Thymus (tissue), 11 donors: ENCODE measurements at regions not wholly inside any gene's neighbourhood (a gene's known extent, or its start where the extent isn't known, plus 50 kb on each side); places are given as distances from the start of the nearest gene placed in this dataset.

ENCODE experiments used
- DNase-seq, 9 donors: peaks; one replicate each; pipeline ENCODE4 v3.0.0-alpha.2; 2013; ENCODE audit warnings: low spot score in 9 of 9, low read depth in 6 of 9, missing footprints in 1 of 9
- H3K27ac ChIP-seq, 2 donors: one replicate each; pipeline ENCODE4 v1.5.1; 2013; ENCODE audit warnings: control low read depth in 1 of 2, low read depth in 1 of 2, low read length in 1 of 2, mild to moderate bottlenecking in 1 of 2, moderate library complexity in 1 of 2
- H3K27me3 ChIP-seq, 2 donors: one replicate each; pipeline ENCODE4 v1.5.1; 2013; ENCODE audit warnings: low read length in 1 of 2; ENCODE audit not compliant: control insufficient read depth in 2 of 2, insufficient read depth in 1 of 2
- H3K36me3 ChIP-seq, 2 donors: one replicate each; pipeline ENCODE4 v1.5.1; 2013; ENCODE audit warnings: low read length in 1 of 2, mild to moderate bottlenecking in 1 of 2, moderate library complexity in 1 of 2; ENCODE audit not compliant: control insufficient read depth in 2 of 2, insufficient read depth in 2 of 2
- H3K4me1 ChIP-seq, 2 donors: one replicate each; pipeline ENCODE4 v1.5.1; 2013; ENCODE audit warnings: low read length in 2 of 2; ENCODE audit not compliant: control insufficient read depth in 2 of 2, insufficient read depth in 2 of 2
- H3K4me3 ChIP-seq, 2 donors: one replicate each; pipeline ENCODE4 v1.5.1; 2013; ENCODE audit warnings: low read length in 2 of 2, control low read depth in 1 of 2, mild to moderate bottlenecking in 1 of 2
- H3K9me3 ChIP-seq, 2 donors: one replicate each; pipeline ENCODE4 v1.5.1; 2013; ENCODE audit warnings: low read length in 1 of 2, mild to moderate bottlenecking in 1 of 2; ENCODE audit not compliant: control insufficient read depth in 2 of 2, insufficient read depth in 1 of 2
- WGBS: extraction: QIAGEN DNeasy Blood & Tissue Kit; methylation state at CpG from one replicate; pipeline ENCODE4 v1.1.7; 2013; 5-methylcytosine and 5-hydroxymethylcytosine counted together
- donor health status: healthy.

GRCh38 chr14:60381909-60382308 is 104.0 kb downstream of the C14orf39 start:
- H3K4me1 ChIP-seq: no peaks in the 10 kb centered on the region
- H3K36me3 ChIP-seq: no peaks in the 10 kb centered on the region
- H3K4me3 ChIP-seq: no peak overlapping the region
- no peaks in the 10 kb centered on the region for H3K9me3 ChIP-seq
- H3K27ac ChIP-seq: no peak overlapping the region
- WGBS: 92% methylated on average over 10 of the region's 10 CpGs
- no peak for DNase-seq
- no peaks in the 10 kb centered on the region for H3K27me3 ChIP-seq
